DND-41 (cell line): ENCODE measurements at regions not wholly inside any gene's neighbourhood (a gene's known extent, or its start where the extent isn't known, plus 50 kb on each side); places are given as distances from the start of the nearest gene placed in this dataset.

Experiments used
- CTCF ChIP-seq: IDR thresholded peaks from 2 replicates; pipeline ENCODE4 v1.5.1; 2012; ENCODE audit warnings: borderline replicate concordance, low read length, moderate library complexity, mild to moderate bottlenecking; ENCODE audit not compliant: poor library complexity, severe bottlenecking; ENCODE audit errors: extremely low read depth
- EZH2 ChIP-seq: IDR thresholded peaks from 3 replicates; pipeline ENCODE4 v1.6.1; 2012; ENCODE audit warnings: borderline replicate concordance, low read depth, mild to moderate bottlenecking, moderate library complexity, low read length, inconsistent platforms; ENCODE audit not compliant: severe bottlenecking

- no peak for TF ChIP-seq CTCF
- TF ChIP-seq EZH2, result no peak
Measured at GRCh38 chr3:144552346-144553057, 580.9 kb downstream of the DIPK2A start.
